ENCODE measurements at regions not wholly inside any gene's neighbourhood (a gene's known extent, or its start where the extent isn't known, plus 50 kb on each side); places are given as distances from the start of the nearest gene placed in this dataset.

DNA sequence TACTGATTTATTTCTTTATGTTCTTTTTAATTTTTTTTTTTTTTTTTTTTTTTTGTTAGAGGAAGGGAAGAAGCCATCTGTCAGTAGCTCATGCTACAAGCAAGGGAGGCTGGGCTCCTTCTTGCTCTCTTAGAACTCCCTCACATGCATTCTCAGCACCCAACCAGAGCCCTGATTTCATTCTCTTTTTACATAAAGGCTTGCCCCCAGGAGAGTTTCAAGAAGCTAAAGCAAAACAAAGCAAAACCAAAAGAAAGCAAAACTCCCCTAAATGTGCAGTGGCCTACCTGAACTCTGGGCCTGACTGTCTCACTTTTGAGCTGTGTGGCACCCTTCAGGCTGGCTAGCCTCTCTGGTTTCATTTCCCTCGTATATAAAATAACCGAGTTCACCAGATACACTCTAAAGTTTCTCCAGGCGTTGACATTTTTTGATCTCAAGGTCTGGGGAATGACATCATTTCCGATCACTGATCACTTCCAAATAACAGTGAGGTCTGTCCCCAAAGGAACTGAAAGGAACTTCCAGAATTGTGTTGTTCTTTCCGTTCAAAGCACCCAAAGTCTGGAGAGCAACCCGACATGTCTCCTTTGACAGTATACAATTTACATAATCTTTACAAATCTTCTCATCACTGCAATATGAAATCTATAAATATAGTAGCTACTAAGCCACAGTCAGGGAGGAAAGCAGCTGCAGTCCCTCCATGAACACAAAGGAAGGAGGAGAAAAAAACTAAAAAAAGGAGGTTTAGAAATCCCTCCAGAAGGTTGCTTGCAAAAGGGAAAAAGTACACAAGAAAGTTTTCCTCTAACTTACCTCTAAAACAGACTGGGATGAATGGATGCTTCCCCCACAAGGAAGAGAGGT lies 145.6 kb upstream of the NCK2 start:
- H3K27ac ChIP-seq (ENCODE audit: low read depth in 2 of 2, low read length in 1 of 2), result no peak overlapping the region
- H3K4me3 ChIP-seq (ENCODE audit: low read depth in 1 of 2, low read length in 2 of 2), result no peak overlapping the region
- H3K36me3 ChIP-seq (ENCODE audit: control insufficient read depth in 2 of 2, insufficient read depth in 2 of 2, low read length in 1 of 2), result no peaks in the 10 kb centered on the region
- H3K4me1 ChIP-seq (ENCODE audit: control insufficient read depth in 2 of 2, insufficient read depth in 2 of 2, low read length in 1 of 2), result no peaks in the 10 kb centered on the region
- no peaks in the 10 kb centered on the region for H3K27me3 ChIP-seq (ENCODE audit: control insufficient read depth in 1 of 2, insufficient read depth in 2 of 2, low read length in 2 of 2)
- 77 to 80% methylated on average over 6 of the region's 6 CpGs for WGBS, 2 donors
- H3K9me3 ChIP-seq (ENCODE audit: control insufficient read depth in 2 of 2, insufficient read depth in 1 of 2, low read depth in 1 of 2, low read length in 1 of 2), result no peaks in the 10 kb centered on the region

DNA sequence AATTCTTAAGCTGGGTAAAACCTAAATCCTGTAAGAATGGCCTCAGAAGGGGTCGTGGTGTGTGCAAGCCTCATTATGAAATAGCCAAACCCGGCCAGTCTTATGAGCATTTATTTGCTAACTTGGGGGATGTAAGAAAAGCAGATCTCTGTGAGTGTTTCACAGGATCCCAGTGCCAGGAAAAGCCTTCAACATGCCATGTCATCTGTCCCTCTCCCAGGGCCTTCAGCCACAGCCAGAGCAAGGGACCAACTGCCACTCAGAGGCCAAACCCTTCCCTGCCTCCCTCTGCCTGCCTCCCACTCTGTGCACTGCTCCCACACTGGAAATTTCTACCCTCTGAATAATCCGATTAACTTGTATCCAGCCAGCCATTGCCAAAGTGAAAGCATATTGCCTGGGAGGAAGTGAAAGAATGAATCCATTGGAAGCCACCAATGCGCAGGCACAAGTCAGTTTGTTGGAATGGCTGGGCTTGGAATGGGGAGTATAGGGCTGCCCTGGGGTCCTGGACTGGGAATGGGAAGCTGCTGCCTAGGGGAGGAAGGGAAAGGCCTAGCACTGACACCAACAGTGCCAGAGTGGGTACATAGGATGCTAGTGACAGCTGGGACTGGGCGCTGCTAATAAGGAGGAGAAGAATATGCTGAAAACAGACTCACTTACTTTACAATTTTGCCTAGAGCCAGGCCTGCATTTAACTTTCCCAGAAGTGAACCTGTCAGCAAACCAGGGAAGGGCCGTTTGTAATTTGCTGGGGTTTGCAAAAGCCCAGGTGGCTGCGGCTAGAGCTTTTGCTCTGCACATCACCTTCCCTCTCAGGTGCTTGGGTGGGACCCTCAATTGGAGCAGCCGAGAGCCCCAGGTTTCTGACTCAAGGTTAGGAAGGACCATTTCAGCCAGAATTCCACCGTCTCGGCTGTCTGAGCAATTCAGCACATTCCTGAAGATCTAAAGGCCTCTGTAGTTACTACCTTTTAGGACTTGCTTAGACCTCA lies 146.6 kb upstream of the NCK2 start:
- WGBS, 2 donors, result 89 to 90% methylated on average over 10 of the region's 10 CpGs
- Histone ChIP-seq H3K4me1 (ENCODE audit: control insufficient read depth in 2 of 2, insufficient read depth in 2 of 2, low read length in 1 of 2) (no peaks in the 10 kb centered on the region), H3K27ac (ENCODE audit: low read depth in 2 of 2, low read length in 1 of 2) (no peak overlapping the region), H3K9me3 (ENCODE audit: control insufficient read depth in 2 of 2, insufficient read depth in 1 of 2, low read depth in 1 of 2, low read length in 1 of 2) (no peaks in the 10 kb centered on the region), H3K4me3 (ENCODE audit: low read depth in 1 of 2, low read length in 2 of 2) (no peak overlapping the region), H3K36me3 (ENCODE audit: control insufficient read depth in 2 of 2, insufficient read depth in 2 of 2, low read length in 1 of 2) (no peaks in the 10 kb centered on the region), H3K27me3 (ENCODE audit: control insufficient read depth in 1 of 2, insufficient read depth in 2 of 2, low read length in 2 of 2) (no peaks in the 10 kb centered on the region)

DNA sequence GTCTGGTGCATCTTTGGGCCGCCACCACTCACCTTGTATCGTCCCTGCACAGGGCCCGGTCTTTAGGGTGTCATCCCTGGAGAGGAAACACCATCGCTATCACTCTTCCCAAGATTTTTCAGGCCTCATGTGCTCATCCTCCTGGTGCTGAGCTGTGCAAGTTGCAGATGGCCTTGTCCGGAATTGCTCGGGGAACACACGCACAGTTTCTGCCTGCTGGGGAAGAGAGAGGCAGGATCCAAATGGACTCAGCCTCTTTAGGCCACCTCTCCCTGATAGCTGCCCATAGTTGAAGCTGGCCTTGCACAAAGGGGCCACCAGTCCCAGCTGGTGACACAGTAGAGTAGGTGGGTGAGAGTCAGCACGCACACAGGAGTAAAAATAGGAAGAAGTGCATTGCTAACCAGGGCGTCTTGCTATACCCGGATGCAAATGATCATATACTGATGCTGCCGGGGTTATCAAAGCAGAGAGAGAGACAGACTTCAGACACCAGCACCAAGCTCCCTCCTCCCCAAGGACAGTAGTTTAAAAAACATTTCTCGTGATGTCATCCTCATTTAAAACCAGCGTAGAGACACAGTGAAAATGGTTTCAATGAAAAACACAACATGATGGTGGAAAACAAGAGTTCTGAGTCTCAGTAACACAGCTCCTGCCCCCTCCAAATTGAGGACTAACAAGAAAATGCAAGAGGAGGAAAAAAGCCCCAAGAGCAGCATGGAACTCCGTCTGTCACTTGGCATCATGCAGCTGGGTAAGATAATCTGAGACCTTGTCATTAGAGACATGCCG lies 147.5 kb upstream of the NCK2 start:
- Histone ChIP-seq H3K36me3 (ENCODE audit: control insufficient read depth in 2 of 2, insufficient read depth in 2 of 2, low read length in 1 of 2) (no peaks in the 10 kb centered on the region), H3K9me3 (ENCODE audit: control insufficient read depth in 2 of 2, insufficient read depth in 1 of 2, low read depth in 1 of 2, low read length in 1 of 2) (no peaks in the 10 kb centered on the region), H3K4me3 (ENCODE audit: low read depth in 1 of 2, low read length in 2 of 2) (no peak overlapping the region), H3K27me3 (ENCODE audit: control insufficient read depth in 1 of 2, insufficient read depth in 2 of 2, low read length in 2 of 2) (no peaks in the 10 kb centered on the region), H3K27ac (ENCODE audit: low read depth in 2 of 2, low read length in 1 of 2) (no peak overlapping the region), H3K4me1 (ENCODE audit: control insufficient read depth in 2 of 2, insufficient read depth in 2 of 2, low read length in 1 of 2) (no peaks in the 10 kb centered on the region)
- 92 to 94% methylated on average over 15 of the region's 15 CpGs for WGBS, 2 donors

DNA sequence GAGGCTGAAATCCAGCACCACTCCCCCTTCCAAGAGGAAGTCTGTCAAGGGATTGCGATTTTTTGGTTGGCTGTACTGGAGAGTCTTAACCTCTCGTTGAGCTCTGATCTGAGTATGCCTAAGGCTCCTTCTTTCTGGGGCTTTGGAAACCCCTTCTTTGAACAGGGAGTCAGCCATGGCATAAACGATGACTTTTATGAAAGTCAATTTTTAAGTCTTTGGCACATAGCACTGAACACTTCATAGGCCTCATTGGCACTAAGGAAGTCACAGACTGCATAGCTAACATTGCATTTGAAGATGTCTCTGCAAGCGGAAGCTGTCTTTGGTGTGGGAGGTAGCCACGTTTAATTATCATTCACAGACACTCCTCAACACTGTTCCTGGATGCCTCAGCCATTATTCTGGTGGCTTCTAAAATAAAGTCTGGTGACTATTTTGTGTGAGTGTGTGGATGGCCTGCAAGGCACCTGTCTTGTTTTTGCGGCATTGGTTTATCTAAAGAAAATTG lies 148.2 kb upstream of the NCK2 start:
- Histone ChIP-seq H3K9me3 (ENCODE audit: control insufficient read depth in 2 of 2, insufficient read depth in 1 of 2, low read depth in 1 of 2, low read length in 1 of 2) (no peaks in the 10 kb centered on the region), H3K36me3 (ENCODE audit: control insufficient read depth in 2 of 2, insufficient read depth in 2 of 2, low read length in 1 of 2) (no peaks in the 10 kb centered on the region), H3K27ac (ENCODE audit: low read depth in 2 of 2, low read length in 1 of 2) (no peak overlapping the region), H3K4me3 (ENCODE audit: low read depth in 1 of 2, low read length in 2 of 2) (no peak overlapping the region), H3K27me3 (ENCODE audit: control insufficient read depth in 1 of 2, insufficient read depth in 2 of 2, low read length in 2 of 2) (no peaks in the 10 kb centered on the region), H3K4me1 (ENCODE audit: control insufficient read depth in 2 of 2, insufficient read depth in 2 of 2, low read length in 1 of 2) (no peaks in the 10 kb centered on the region)
- 92 to 95% methylated on average over 6 of the region's 6 CpGs for WGBS, 2 donors

DNA sequence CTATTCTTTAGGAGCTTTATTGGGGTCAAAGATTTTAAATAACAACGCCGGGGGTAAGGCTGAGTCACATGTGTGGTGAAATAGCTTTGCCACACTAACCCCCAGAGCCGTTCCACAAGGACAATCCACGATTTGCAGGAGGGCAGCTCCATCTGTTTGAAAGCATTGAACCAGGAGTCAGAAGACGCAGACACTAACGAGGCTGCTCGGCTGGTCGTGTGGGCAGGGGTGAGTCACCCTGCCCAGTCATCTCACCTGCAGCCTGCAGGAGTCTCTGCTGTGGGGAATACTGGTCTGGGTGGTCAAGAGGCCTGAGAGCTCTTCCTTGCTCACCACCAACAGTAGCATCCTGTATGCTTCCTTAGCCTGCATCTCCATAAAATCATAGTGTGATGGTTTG lies 149.2 kb upstream of the NCK2 start:
- no peaks in the 10 kb centered on the region for H3K9me3 ChIP-seq (ENCODE audit: control insufficient read depth in 2 of 2, insufficient read depth in 1 of 2, low read depth in 1 of 2, low read length in 1 of 2)
- H3K36me3 ChIP-seq (ENCODE audit: control insufficient read depth in 2 of 2, insufficient read depth in 2 of 2, low read length in 1 of 2), result no peaks in the 10 kb centered on the region
- 72 to 75% methylated on average over 8 of the region's 8 CpGs for WGBS, 2 donors
- no peaks in the 10 kb centered on the region for H3K27me3 ChIP-seq (ENCODE audit: control insufficient read depth in 1 of 2, insufficient read depth in 2 of 2, low read length in 2 of 2)
- no peak overlapping the region for H3K27ac ChIP-seq (ENCODE audit: low read depth in 2 of 2, low read length in 1 of 2)
- no peak overlapping the region for H3K4me3 ChIP-seq (ENCODE audit: low read depth in 1 of 2, low read length in 2 of 2)
- H3K4me1 ChIP-seq (ENCODE audit: control insufficient read depth in 2 of 2, insufficient read depth in 2 of 2, low read length in 1 of 2), result no peaks in the 10 kb centered on the region

DNA sequence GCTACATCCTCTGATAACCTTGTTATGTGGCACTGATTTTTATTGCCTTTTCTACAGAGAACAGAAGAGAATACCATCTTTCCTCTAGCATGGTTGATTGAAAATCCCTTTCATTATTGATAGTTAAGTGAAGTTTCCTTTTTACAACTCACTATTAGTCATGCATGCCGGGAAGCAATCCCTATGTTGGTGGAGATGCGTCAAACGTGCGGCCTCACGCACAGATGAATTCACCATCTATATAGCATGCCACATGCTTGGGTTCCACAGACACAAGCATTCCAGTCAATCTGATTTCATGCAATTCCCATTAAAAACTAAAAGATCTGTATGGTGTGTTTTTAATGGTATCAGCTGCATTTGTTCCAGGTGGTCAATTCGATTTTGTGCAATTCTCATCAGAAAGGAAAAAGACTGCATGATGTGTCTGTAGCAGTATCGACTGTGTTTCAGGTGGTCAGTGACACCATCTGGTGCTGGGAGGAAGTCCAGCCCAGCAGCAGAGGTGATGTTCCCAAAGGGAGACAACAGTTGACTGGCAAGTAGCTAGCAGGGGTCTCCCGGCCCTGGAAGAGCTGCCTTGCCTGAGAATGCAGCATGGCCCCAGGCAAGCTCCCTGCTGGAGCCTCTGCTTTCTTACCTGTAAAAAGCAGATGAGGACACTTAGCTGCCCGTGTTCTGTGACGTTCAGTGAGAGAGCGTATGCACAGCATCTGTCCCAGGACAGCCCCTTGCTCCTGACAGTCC lies 151.3 kb upstream of the NCK2 start:
- no peak overlapping the region for H3K27ac ChIP-seq (ENCODE audit: low read depth in 2 of 2, low read length in 1 of 2)
- WGBS, 2 donors, result 72 to 86% methylated on average over 11 of the region's 11 CpGs
- no peak overlapping the region for H3K4me3 ChIP-seq (ENCODE audit: low read depth in 1 of 2, low read length in 2 of 2)
- H3K9me3 ChIP-seq (ENCODE audit: control insufficient read depth in 2 of 2, insufficient read depth in 1 of 2, low read depth in 1 of 2, low read length in 1 of 2), result peaks cover 0 to 3% of the 10 kb centered on the region in 2 donors
- H3K4me1 ChIP-seq (ENCODE audit: control insufficient read depth in 2 of 2, insufficient read depth in 2 of 2, low read length in 1 of 2), result no peaks in the 10 kb centered on the region
- H3K36me3 ChIP-seq (ENCODE audit: control insufficient read depth in 2 of 2, insufficient read depth in 2 of 2, low read length in 1 of 2), result no peaks in the 10 kb centered on the region
- H3K27me3 ChIP-seq (ENCODE audit: control insufficient read depth in 1 of 2, insufficient read depth in 2 of 2, low read length in 2 of 2), result no peaks in the 10 kb centered on the region

DNA sequence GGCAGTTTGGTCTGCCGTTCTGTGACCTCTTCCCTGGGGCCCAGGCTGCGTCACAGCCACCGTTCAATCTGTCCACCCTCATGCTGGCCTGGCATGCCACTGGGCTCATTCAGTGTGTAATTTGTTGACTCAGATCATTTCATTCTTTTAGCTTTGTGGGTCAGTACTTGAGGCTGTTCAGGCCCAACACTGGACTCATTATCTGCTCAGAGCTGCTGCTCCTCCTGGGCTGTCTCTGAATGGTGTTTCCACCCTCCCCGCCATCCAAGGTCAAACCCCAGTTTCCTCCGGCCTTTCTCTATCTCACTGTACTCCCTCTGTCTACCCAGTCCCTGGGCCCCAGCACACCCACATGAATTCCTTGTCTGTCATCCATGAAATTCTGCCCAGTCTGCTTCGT lies 152.4 kb upstream of the NCK2 start:
- H3K9me3 ChIP-seq (ENCODE audit: control insufficient read depth in 2 of 2, insufficient read depth in 1 of 2, low read depth in 1 of 2, low read length in 1 of 2), result peaks cover 0 to 3% of the 10 kb centered on the region in 2 donors
- no peak overlapping the region for H3K27ac ChIP-seq (ENCODE audit: low read depth in 2 of 2, low read length in 1 of 2)
- WGBS, 2 donors, result 85 to 88% methylated on average over 6 of the region's 6 CpGs
- H3K4me3 ChIP-seq (ENCODE audit: low read depth in 1 of 2, low read length in 2 of 2), result no peak overlapping the region
- no peaks in the 10 kb centered on the region for H3K4me1 ChIP-seq (ENCODE audit: control insufficient read depth in 2 of 2, insufficient read depth in 2 of 2, low read length in 1 of 2)
- no peaks in the 10 kb centered on the region for H3K36me3 ChIP-seq (ENCODE audit: control insufficient read depth in 2 of 2, insufficient read depth in 2 of 2, low read length in 1 of 2)
- H3K27me3 ChIP-seq (ENCODE audit: control insufficient read depth in 1 of 2, insufficient read depth in 2 of 2, low read length in 2 of 2), result no peaks in the 10 kb centered on the region

DNA sequence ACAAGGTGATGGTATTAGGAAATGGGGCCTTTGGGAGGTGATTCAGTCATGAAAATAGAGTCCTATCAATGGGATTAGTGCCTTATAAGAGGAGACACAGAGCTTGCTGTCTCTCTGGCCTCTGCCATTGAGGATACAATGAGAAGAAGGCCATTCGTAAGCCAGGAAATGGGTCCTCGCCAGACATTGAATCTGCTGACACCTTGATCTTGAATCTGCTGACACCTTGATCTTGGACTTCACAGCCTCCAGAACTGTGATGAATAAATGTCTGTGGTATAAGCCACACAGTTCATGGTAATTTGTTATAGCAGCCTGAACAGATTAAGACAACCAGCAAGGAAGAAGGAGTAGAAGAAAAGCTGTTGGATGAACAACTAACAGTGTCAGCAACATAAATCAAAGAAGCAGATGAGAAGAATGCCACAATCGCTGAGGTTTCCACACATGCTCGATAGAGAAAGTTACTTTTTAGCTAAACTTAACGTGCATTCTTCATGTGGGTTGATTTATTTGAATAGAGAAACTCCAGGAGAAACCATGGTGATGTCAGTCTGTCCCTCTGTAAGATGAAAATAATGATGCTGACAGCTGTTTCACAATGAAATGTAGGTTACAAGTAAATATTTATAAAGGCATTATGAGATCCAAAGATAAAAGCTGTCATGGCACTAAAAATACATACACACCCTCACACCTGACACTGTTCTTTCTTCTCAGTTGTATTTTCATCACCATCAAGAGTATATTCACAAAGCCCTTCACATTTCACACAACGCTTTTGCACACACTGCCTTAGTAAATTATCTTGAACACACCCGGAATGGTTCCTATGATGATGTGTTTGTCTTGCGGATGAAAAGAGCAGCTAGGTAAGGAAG lies 153.7 kb upstream of the NCK2 start:
- no peak overlapping the region for H3K4me3 ChIP-seq (ENCODE audit: low read depth in 1 of 2, low read length in 2 of 2)
- H3K27ac ChIP-seq (ENCODE audit: low read depth in 2 of 2, low read length in 1 of 2), result no peak overlapping the region
- H3K4me1 ChIP-seq (ENCODE audit: control insufficient read depth in 2 of 2, insufficient read depth in 2 of 2, low read length in 1 of 2), result no peaks in the 10 kb centered on the region
- H3K36me3 ChIP-seq (ENCODE audit: control insufficient read depth in 2 of 2, insufficient read depth in 2 of 2, low read length in 1 of 2), result no peaks in the 10 kb centered on the region
- H3K9me3 ChIP-seq (ENCODE audit: control insufficient read depth in 2 of 2, insufficient read depth in 1 of 2, low read depth in 1 of 2, low read length in 1 of 2), result peaks cover 0 to 3% of the 10 kb centered on the region in 2 donors
- H3K27me3 ChIP-seq (ENCODE audit: control insufficient read depth in 1 of 2, insufficient read depth in 2 of 2, low read length in 2 of 2), result no peaks in the 10 kb centered on the region
- 65 to 67% methylated on average over 8 of the region's 8 CpGs for WGBS, 2 donors

Measured in esophagus (tissue), 2 donors.